NT2/D1 (cell line): ENCODE measurements at regions not wholly inside any gene's neighbourhood (a gene's known extent, or its start where the extent isn't known, plus 50 kb on each side); places are given as distances from the start of the nearest gene placed in this dataset.

Experiments used
- DNase-seq: peaks from one replicate; pipeline ENCODE4 v3.0.0-alpha.2; 2011; ENCODE audit warnings: low read depth, low spot score
- H3K27me3 ChIP-seq: 2 replicates; pipeline ENCODE4 v1.6.0; 2011; ENCODE audit warnings: mild to moderate bottlenecking; ENCODE audit not compliant: insufficient read length, insufficient read depth
- H3K36me3 ChIP-seq: 2 replicates; pipeline ENCODE4 v1.6.1; 2011; ENCODE audit warnings: mild to moderate bottlenecking, low read length, mixed read lengths; ENCODE audit not compliant: insufficient read depth, insufficient read length
- H3K4me1 ChIP-seq: 2 replicates; pipeline ENCODE4 v1.5.1; 2011; ENCODE audit not compliant: insufficient read depth, insufficient read length
- H3K4me3 ChIP-seq: 2 replicates; pipeline ENCODE4 v1.5.1; 2011; ENCODE audit warnings: low read depth; ENCODE audit not compliant: insufficient read length
- H3K9ac ChIP-seq: 2 replicates; pipeline ENCODE4 v1.6.0; 2011; ENCODE audit warnings: low read depth; ENCODE audit not compliant: insufficient read length
- H3K9me3 ChIP-seq: 2 replicates; pipeline ENCODE4 v1.5.1; 2011; ENCODE audit warnings: mild to moderate bottlenecking, low read length; ENCODE audit not compliant: insufficient read depth
- SUZ12 ChIP-seq: IDR thresholded peaks from 2 replicates; pipeline ENCODE4 v1.6.1; 2011; ENCODE audit not compliant: insufficient read length, insufficient read depth; ENCODE audit errors: extremely low read depth
- YY1 ChIP-seq: IDR thresholded peaks from 2 replicates; pipeline ENCODE4 v1.6.1; 2011; ENCODE audit not compliant: insufficient read length, insufficient read depth
- ZNF274 ChIP-seq: IDR thresholded peaks from 2 replicates; pipeline ENCODE4 v1.6.1; 2011; ENCODE audit warnings: mild to moderate bottlenecking, low read depth, low read length

GRCh38 chr21:15531986-15532385, 197.8 kb upstream of the USP25 start:
- no peaks in the 10 kb centered on the region for H3K27me3 ChIP-seq
- H3K9me3 ChIP-seq: no peaks in the 10 kb centered on the region
- no peak overlapping the region for H3K9ac ChIP-seq
- DNase-seq: peak; percentile 5
- TF ChIP-seq YY1 (no peak), ZNF274 (no peak), SUZ12 (no peak)
- no peaks in the 10 kb centered on the region for H3K36me3 ChIP-seq
- H3K4me3 ChIP-seq: no peak overlapping the region
- H3K4me1 ChIP-seq: no peaks in the 10 kb centered on the region

DNA sequence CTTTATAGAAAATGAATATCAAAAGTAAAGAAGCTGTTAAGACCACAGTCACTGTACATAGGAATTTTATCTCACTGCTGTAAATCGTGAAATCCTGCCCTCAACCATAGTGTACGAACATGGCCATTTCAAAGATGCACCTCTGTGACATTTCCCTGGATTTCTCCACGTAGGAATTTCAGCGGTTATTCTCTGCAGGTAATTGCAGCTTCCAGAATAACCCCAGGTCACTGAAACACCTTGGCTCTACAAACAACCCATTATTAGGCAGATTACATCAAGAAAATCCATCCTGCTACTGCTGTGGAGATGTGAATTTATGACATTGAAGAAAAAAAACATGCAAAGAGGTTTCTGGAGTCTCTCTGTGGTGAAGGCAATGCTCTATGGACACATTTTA, 196.2 kb upstream of the USP25 start:
- Histone ChIP-seq H3K9ac (no peak overlapping the region), H3K4me1 (no peaks in the 10 kb centered on the region), H3K27me3 (no peaks in the 10 kb centered on the region), H3K9me3 (no peaks in the 10 kb centered on the region), H3K4me3 (no peak overlapping the region), H3K36me3 (no peaks in the 10 kb centered on the region)
- TF ChIP-seq YY1 (no peak), SUZ12 (no peak), ZNF274 (no peak)
- no peak for DNase-seq

- no peak overlapping the region for H3K4me3 ChIP-seq
- H3K36me3 ChIP-seq: no peaks in the 10 kb centered on the region
- no peak overlapping the region for H3K9ac ChIP-seq
- DNase-seq: no peak
- H3K9me3 ChIP-seq: no peaks in the 10 kb centered on the region
- TF ChIP-seq SUZ12 (no peak), YY1 (no peak), ZNF274 (no peak)
- no peaks in the 10 kb centered on the region for H3K4me1 ChIP-seq
- H3K27me3 ChIP-seq: no peaks in the 10 kb centered on the region
Observed at GRCh38 chr21:15534450-15534886, 195.3 kb upstream of the USP25 start.

DNA sequence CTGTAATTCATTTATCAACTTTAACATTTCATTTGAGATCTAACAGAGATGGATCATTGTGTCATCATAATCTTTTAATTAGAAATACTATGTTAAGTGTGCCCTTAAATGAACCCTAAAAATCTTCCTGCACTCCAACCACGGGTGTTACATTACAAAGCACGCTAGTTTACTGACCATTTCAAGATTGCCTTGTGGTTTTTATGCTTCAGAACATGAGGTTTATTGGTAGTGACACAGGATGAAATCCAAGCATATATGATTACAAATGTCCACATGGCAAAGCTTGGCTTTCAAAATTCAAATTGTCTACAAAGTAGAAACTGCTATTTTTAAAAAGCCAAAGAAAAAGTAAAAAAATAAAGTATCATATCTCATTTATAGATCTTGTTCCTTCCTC, 190.4 kb upstream of the USP25 start:
- Histone ChIP-seq H3K9ac (no peak overlapping the region), H3K36me3 (no peaks in the 10 kb centered on the region), H3K9me3 (no peaks in the 10 kb centered on the region), H3K27me3 (no peaks in the 10 kb centered on the region), H3K4me1 (no peaks in the 10 kb centered on the region), H3K4me3 (no peak overlapping the region)
- no peak for DNase-seq
- TF ChIP-seq SUZ12: no peak
- no peak for TF ChIP-seq YY1
- TF ChIP-seq ZNF274: no peak

DNA sequence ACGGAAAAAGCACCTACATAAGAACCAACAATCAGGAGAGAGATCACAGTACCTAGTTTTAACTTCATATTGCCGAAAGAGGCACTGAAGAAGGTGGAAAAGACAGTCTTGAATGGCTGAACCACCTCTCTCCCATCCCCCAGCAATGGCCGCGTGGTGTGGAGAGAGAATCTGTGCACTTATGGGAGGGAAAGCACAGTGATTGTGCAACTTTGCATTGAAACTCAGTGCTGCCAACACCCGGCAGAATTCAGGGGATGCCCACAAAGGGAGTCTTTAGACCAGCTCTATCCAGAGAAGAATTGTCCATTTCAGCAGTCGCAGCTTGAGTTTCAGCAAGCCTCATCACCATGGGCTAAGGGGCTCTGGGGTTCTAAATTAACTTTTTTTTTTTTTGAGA, 186.3 kb upstream of the USP25 start:
- Histone ChIP-seq H3K9me3 (no peaks in the 10 kb centered on the region), H3K4me3 (no peak overlapping the region), H3K4me1 (no peaks in the 10 kb centered on the region), H3K36me3 (no peaks in the 10 kb centered on the region), H3K9ac (no peak overlapping the region), H3K27me3 (no peaks in the 10 kb centered on the region)
- no peak for DNase-seq
- TF ChIP-seq SUZ12 (no peak), ZNF274 (no peak), YY1 (no peak)

GRCh38 chr21:15549671-15550070, 180.1 kb upstream of the USP25 start:
- H3K9ac ChIP-seq: no peak overlapping the region
- 0 out of 2 replicates have a peak, but pooled peaks cover 5% of the 10 kb centered on the region for H3K9me3 ChIP-seq
- TF ChIP-seq YY1 (no peak), ZNF274 (no peak), SUZ12 (no peak)
- DNase-seq: peak; percentile 23
- H3K4me1 ChIP-seq: no peaks in the 10 kb centered on the region
- H3K36me3 ChIP-seq: no peaks in the 10 kb centered on the region
- H3K27me3 ChIP-seq: no peaks in the 10 kb centered on the region
- H3K4me3 ChIP-seq: no peak overlapping the region

DNA sequence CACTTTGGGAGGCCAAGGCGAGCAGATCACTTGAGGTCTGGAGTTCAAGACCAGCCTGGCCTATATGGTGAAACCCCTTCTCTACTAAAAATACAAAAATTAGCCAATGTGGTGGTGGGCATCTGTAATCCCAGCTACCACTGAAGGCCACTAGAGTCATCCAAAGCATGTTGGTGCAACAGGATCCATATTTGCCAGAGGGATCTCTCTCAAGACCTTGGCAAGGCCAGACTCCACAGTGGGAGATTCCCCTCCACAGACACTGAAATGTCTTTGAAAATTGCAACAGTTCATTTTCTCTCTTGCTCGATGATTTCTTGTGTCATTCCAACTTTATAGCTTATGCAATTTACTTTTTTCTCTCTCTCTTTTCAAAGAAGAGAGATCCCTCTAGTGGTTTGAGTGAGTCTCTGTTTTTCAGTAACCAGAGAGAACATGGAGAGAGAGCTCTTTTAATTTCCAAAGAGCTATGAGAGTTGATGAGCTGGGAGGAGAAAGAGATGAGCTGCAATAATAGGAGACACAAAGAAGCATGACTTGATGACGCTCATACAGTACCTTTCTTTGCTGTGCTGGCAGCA, 176.8 kb upstream of the USP25 start:
- Histone ChIP-seq H3K27me3 (no peaks in the 10 kb centered on the region), H3K4me3 (no peak overlapping the region), H3K4me1 (no peaks in the 10 kb centered on the region), H3K36me3 (no peaks in the 10 kb centered on the region), H3K9me3 (peaks cover 7% of the 10 kb centered on the region; the same call in 1 of the 2 replicates), H3K9ac (no peak overlapping the region)
- no peak for DNase-seq
- no peak for TF ChIP-seq YY1
- TF ChIP-seq ZNF274: no peak

DNA sequence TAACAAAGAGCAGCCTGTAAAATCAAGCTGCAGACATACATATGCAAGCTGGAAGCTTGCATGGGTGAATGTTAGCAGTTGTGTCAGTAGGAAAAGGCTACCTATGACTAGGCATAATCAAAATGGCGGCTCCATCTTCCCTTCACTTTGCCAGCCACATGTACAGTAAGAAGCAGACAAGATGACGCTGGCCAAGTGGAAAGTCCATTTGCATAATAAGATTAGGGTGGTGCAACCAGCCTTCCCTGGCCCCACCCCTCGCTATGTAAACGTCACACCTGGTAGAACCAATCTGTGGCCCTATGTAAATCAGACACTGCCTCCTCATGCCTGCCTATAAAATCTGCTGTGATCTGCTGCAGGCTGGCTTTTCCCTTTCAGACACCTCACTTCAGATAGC, 171.9 kb upstream of the USP25 start:
- no peaks in the 10 kb centered on the region for H3K4me1 ChIP-seq
- H3K27me3 ChIP-seq: no peaks in the 10 kb centered on the region
- no peak overlapping the region for H3K9ac ChIP-seq
- TF ChIP-seq ZNF274: no peak
- TF ChIP-seq SUZ12: no peak
- no peak for TF ChIP-seq YY1
- DNase-seq: no peak
- H3K36me3 ChIP-seq: no peaks in the 10 kb centered on the region
- peaks cover 13% of the 10 kb centered on the region for H3K9me3 ChIP-seq
- H3K4me3 ChIP-seq: no peak overlapping the region
